Cardiac fibroblast (primary cell): ENCODE measurements at regions not wholly inside any gene's neighbourhood (a gene's known extent, or its start where the extent isn't known, plus 50 kb on each side); places are given as distances from the start of the nearest gene placed in this dataset.

Experiments used
- DNase-seq, 2 donors: peaks; one replicate each; pipeline versions ENCODE4 v3.0.0 to v3.0.0-alpha.2; 2010; ENCODE audit warnings: low read depth in 2 of 2
- H3K4me3 ChIP-seq, 2 donors: replicated peaks in 1 of 2; 1 replicate in 1 of 2; 2 replicates in 1 of 2; pipeline ENCODE4 v1.5.1; 2011; ENCODE audit warnings: low read depth in 2 of 2, low read length in 2 of 2, mild to moderate bottlenecking in 2 of 2, moderate library complexity in 1 of 2
- CTCF ChIP-seq: IDR thresholded peaks from one replicate; pipeline ENCODE4 v1.5.1; 2011; ENCODE audit warnings: low read depth, mild to moderate bottlenecking, low read length, inconsistent platforms

DNA sequence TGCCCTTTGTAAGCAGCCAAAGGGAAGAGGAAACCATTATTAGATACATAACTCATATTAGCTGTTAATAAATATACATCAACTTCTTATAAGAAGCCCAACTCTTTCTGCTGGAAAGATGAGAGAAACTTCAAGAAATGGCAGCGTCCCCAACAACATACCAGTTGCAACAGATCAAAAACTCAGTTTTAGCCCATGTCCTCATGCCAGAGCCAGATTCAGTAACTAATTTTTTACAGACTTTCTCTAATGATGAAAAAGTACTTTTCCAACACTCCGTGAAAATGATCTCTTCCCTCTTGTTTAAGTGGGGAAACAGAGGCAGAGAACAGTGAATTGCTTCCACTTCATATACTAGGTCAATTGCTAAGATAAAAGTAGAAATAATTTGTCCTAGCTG lies 206.8 kb upstream of the NUDT4 start:
- no peak for TF ChIP-seq CTCF
- DNase-seq, result no peak
- H3K4me3 ChIP-seq, result no peak overlapping the region

- peak; percentile 67 to 71 for DNase-seq
- no peak for TF ChIP-seq CTCF
Measured at GRCh38 chr12:93173178-93173957, 204.4 kb upstream of the NUDT4 start.

DNA sequence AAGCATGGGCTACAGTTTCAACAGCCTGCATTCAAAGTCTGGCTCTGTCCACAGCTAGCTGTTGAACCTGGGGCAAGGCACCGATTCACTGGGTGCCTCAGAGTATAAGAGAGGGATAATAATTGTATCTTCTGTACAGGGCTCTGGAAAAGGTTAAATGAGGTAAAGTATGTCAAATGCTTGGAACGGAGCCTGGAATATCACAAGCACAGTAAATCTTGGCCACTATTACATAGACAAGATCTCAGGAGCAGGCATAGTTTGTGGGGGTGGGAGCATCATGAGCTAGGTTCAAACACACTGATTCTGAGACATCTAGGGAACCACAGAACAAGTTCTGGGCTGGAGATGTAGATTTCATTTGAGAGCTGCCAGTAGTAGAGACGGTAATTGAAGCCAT lies 203.7 kb upstream of the NUDT4 start:
- no peak for TF ChIP-seq CTCF
- H3K4me3 ChIP-seq, result no peak overlapping the region
- peak; percentile 78 to 94 for DNase-seq

More at GRCh38 chr12:93173178-93173957, 204.4 kb upstream of the NUDT4 start:
- no peak overlapping the region for H3K4me3 ChIP-seq

- TF ChIP-seq CTCF, result no peak
- no peak overlapping the region for H3K4me3 ChIP-seq
- no peak for DNase-seq
Measured at GRCh38 chr12:93174473-93174872, 203.3 kb upstream of the NUDT4 start.

- DNase-seq, result peak; percentile 67
- no peak for TF ChIP-seq CTCF
- H3K4me3 ChIP-seq, result no peak overlapping the region
Measured at GRCh38 chr12:93176165-93176564, 201.6 kb upstream of the NUDT4 start.

GRCh38 chr12:93176610-93177126 lies 201.1 kb upstream of the NUDT4 start:
- no peak for TF ChIP-seq CTCF
- DNase-seq, result no peak
- H3K4me3 ChIP-seq, result no peak overlapping the region
